ENCODE measurements at regions not wholly inside any gene's neighbourhood (a gene's known extent, or its start where the extent isn't known, plus 50 kb on each side); places are given as distances from the start of the nearest gene placed in this dataset.

DNA sequence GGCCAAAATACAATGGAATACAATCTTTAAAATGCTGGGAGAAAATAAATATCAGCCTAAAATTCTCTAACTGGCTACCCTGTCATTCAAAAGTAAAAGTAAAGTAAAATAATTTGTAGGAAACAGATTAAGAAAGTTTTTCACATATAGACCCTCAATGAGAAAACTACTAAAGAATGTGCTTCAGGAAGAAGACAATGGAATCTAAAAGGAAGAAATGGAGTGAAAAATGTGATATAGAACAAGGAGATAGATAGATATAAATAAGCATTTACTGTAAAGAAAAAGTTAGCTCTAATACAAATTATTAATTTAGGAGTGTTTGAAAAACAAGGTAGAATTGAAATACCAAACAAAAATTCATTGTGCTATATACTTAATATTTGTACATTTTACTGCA is 368.6 kb upstream of the MPDZ start:
- no peak for DNase-seq (ENCODE audit: low spot score)

DNA sequence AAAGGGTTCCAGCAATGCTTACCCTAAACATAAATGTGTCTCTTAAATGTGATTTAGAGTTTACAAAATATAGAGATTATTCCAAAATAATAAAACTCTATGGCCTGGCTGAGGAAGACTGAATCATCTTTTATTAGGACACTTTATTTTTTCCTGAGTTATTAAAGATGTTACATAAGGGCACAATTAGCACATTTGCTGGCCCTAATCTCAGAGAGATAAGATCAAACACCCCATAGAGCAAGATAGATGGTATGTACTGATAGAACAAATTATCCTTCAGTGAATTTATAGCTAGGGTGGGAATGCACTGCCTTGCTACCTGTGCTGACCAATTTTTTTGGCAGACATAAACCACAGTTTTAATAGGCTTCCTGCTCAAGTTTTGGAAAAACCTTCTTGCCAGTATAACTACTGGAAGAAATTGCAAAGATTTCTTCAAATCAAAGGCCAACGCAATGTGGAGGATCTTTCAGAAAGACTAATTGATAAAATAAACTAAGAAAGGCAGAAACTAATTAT is 367.1 kb upstream of the MPDZ start:
- no peak for DNase-seq (ENCODE audit: low spot score)

DNA sequence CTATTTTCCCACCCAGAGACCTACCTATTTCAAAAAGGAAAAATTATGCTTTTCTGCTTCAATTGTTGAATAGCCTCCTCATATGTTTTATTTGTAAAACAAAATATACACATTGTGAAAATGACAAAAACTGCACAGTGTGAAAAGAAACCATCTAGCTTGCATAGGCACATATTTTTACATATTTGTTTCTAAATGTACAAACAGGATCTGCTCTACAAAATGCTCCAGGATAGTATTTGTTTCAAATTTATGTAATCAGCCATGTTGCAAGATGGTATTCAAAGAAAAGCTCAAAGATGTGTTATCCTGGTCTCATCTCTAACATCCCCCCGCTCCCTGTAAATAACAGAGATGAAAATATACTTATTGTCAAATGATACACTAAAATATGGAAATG is 366.1 kb upstream of the MPDZ start:
- DNase-seq (ENCODE audit: low spot score), result no peak

DNA sequence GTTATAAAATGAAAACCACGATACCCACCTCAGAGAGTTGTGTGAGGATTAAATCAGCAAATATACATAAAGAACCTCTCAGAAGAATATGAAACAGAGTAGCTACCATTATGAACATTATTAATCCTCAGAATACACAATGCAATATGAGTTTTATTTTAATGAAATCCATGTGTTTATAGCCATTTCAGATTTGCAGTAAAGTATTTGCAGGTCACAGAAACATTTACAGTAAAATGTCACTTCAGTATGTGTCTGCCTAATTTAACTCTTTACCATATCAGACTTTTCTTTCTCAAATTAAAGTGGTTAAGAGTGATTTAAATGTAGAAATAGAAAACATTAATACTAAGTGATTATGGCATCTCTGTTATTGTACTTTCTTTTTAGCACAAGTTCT is 365.2 kb upstream of the MPDZ start:
- DNase-seq (ENCODE audit: low spot score), result no peak

DNA sequence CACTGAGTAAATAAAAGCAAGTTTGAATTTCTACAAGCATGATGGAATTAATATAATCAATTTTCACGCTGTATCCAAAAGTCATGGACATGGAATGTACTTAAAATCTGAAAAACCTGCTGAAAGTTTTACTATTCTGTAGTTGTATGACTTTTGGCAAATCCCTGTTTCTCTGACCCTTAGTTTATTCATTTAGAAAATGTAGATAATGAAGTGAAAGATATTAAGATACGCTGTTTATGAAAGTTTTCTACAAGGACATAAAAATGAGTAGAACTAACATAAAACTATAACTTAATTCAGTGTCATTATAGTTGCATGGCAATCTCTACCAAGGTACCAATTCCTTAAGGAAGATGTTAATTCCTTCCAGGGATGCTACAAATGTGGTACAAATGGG is 363.2 kb upstream of the MPDZ start:
- no peak for DNase-seq (ENCODE audit: low spot score)

DNA sequence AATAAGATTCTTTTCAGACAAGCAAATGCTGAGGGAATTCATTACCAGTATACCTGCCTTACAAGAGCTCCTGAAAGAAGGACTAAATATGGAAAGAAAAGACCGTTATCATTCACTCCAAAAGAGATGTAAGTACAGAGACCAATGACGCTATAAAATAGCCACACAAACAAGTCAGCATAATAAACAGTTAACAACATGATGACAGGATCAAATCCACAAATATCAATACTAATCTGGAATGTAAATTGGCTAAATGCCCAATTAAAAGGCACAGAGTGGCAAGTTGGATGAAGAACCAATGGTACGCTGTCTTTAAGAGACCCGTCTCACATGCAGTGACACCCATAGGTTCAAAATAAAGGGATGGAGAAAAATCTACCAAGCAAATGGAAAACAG is 349.6 kb upstream of the MPDZ start:
- no peak for DNase-seq (ENCODE audit: low spot score)

DNA sequence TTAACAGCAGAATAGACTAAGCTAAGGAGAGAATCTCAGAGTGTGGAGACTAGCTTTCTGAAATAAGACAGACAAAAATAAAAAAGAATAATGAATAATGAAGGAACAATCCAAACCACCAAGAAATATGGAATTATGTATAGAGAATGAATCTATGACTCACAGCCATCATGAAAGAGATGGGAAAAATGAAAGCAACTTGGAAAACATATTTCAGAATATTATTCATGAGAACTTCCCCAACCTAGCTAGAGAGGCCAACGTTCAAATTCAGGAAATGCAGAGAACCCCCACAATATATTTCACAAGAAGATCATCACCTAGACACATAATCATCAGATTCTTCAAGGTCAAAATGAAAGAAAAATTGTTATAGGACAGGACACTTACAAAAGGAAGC is 349.0 kb upstream of the MPDZ start:
- no peak for DNase-seq (ENCODE audit: low spot score)

DNA sequence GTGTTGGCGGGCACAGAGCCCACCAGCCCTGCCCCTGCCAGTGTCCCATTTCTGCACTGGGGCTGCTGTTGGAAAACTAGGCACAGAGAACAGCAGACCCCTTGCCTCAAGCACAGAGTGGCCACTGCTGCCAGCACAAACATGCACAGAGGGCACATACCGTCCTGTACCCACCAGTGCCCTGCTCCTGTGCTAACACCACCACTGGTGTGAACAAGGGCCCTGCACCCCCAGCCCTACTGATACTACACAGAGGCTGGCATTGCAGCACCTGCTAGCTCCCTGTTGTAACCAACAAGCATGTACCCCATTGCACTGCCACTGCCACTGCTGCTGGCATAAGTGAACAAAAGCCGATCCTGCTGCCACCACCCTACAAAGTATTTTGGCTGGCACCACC is 348.0 kb upstream of the MPDZ start:
- DNase-seq (ENCODE audit: low spot score), result no peak

DNA sequence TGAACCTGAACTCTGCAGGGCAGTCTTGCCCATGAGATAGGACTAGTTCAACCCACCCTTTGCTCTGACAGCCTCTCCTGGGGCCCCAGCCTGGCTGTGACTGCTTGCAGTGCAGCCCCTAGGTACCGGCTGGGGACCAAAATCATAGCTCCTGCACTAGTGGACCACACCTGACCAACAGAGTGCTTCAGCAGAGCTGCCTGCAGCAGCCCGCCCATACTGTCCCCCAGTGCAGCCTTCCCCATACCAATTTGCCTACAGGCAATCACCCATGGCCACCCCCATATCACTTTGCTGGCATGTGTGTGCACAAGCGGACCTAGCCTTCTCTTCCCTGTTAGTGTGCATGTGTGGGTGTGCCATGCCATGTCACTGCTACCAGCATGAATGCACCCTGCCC is 347.6 kb upstream of the MPDZ start:
- DNase-seq (ENCODE audit: low spot score), result no peak

DNA sequence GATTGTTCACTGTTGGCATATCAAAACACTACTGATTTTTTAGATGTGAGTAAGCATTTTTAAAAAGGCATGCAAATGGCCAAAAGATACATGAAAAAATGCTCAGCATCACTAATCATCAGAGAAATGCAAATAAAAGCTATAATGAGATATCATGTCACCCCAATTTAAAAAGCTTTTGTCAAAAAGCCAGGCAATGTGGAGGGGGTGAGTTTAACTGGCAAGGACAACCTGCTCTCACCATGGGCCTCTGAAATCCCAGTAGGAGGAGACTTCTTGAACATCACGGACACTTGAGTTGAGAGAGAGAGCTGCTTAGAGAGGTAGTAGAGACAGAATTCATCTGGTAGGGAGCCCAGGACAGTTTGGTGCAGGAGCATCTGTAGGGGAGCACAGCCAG is 347.1 kb upstream of the MPDZ start:
- no peak for DNase-seq (ENCODE audit: low spot score)

DNA sequence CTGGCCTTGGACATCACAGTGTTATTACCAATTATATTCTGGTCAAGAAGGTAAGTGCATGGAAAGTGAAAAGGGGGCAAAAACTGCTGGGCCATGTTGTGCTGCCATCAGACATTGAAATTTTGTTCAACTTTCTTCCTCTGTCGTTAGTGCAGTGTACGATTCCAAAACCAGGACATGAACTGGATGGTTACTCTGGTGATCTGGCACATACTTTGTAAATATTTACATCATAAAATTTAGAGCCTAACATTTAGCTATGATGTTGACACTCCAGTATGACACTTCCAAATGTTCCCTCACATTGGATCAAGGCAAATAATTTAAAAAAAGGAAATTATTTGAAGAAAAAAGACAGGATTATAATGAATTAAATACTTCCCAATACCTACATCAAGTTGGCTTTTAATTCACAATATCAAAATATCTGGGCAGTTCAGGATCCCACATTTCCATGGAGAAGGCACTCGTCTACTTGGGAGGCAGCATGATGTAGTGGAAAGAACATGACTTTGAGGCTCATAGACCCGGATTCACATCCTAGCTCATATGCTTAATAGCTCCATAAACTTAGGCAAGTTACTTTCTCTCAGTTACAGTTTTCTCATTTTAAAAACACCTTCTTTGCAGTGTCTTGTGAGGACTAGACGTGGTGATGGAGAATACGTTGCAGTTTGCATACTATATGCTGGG is 342.5 kb upstream of the MPDZ start:
- DNase-seq (ENCODE audit: low spot score), result no peak

DNA sequence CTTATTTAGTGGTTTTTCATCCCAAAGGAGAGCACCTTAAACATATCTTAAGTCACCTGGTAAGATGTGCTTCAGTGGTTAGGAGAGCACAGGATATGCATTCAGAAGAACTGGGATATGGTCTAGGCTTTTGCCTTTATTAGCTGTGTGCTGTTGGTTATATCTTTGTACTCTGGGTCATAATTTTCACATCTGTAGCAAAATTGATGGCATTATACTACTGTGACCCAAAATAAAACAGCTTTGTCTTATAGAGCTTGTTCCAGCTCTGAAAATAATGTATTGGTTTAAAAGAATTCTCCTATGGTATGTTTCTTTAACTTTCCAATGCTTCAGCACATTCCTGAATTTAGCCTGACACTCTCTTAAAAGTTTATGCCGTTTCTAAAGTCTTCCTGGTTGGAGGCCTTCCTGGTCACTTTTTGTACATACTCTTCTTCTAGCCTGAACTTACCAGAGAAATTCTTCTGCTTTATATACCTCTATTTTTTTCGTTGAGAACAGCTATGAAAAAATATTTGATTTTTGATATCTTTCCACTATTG is 337.1 kb upstream of the MPDZ start:
- no peak for DNase-seq (ENCODE audit: low spot score)

DNA sequence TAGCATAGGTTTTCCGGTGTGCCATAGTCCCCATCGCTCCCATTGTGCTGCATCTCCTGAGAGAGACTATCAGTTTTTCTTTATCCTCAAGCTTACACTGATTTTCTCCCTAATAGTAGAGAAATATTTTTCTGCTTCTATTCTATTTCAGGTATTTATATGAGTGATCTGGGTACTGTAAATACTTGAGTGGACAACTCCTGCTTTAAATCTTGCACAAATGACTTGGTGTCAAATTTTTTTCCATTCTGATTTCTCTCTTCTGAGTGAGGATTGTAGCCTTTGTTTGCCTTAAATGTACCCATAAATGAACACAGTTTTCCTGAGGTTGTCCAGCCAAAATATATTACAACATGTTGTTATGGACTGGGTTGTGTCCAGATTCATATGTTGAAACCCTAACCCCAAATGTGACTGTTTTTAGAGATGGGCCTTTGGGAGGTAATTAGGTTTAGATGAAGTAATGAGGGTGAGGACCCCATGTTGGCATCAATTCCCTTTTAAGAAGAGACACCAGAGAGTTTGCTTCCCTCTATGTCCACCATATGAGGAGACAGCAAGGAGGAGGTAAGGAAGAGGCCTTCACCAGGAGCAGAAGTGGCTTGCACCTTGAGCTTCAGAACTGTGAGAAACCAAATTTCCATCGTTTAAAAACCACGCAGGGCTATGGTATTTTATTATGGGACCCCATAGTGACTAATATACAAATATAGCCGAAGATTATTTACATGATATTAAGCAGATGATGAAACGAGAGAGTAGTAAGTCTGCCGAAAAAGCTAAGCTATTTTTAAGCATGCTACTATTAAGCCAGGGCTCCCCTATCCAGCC is 336.4 kb upstream of the MPDZ start:
- DNase-seq (ENCODE audit: low spot score), result no peak

DNA sequence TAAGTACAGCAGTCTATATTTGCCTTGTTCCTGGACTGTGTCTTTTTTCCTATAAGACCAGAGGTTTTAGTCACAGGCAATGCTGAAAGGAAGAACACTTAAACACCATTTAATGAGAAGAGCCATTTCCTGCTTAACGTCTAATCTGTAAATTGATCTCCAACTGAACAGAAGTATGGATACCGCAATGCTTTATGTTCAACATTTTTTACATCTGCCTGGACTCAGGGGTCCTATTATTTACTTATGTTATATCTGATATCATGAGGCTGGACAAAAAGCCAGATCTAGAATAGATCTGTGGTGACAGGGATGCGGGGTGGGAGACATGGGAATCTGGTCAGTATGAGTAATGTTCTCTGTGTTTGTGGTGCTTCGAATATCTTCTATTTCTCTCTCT is 334.6 kb upstream of the MPDZ start:
- no peak for DNase-seq (ENCODE audit: low spot score)

DNA sequence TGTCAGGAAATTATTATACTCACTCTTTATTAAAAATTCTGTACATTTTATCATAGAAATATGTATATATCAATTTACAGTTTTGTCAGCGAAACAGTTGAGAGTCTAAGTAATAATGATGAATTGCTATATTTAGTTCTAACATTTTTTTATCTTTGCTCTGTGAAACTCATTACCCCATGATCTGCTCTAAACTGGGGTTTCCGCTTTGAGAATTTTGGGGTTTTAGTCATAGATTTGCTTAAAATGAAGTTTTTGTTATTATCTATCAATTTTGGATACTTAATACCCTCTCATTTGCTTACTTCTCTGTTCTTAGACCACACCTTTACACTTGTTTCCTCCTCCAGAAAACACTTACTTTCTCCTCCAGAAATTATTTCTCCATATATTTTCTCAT is 333.8 kb upstream of the MPDZ start:
- no peak for DNase-seq (ENCODE audit: low spot score)

DNA sequence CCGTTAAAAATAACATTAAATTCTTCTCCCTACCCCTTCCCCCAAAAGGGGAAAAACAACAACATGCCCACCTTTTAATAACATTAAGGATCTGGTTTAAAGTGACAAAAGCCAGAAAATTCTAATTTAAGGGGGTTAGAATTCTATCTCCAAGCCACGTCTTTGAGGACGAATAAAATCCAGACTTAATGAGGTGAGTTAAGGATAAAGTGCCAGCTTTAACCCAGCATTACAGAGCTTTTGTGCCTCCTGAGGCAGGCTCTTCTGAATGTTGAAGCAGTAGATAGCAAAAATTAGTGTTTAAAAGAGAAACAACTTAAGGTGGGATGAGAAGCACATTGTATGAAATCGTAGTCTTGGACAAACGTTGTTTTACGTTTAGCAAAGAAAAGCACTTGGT is 329.0 kb upstream of the MPDZ start:
- DNase-seq (ENCODE audit: low spot score), result no peak

DNA sequence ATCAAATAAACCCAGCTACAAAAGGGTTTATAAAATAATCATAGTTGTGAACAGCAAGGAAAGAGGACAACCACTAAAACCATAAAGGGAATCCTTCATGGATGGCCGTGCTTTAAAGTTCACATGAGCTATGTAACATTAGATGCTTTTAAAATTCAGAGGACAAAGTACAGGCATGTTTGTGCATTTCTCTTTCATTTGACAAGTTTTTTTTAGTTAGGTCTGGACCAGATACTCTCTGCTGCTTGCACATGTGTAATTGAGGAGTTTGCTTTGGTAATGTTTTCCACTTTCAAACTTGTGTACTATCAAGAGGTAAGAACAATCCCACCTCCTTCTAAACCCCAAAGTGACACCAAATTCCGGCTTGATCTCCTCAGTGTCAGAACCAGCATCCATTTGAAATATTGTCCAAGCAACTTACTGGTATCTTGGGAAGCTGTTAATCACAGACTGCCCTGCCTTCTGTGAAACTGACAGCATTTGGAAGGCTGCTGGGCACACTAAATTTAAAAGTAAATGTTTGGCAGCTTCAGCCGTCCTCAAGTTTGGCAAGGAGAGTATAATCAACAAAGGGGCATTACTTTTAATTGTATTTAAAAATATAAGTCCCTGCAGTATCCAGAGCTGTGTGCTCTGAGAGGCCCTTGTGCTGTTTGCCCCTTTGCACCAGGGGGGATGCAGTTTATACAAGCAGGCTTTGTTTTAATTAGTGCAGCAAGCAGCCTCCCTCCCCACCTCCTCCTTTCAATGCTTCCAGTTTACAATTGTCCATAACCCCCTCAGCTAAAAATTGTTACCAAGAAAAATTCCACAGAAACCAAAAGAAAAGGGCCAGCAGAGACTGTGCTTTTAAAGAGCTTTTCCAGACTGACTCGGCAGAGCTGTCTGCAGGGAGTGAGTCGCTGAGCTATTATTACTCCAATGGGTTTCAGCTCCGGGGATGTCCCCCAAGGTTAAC is 328.3 kb upstream of the MPDZ start:
- no peak for DNase-seq (ENCODE audit: low spot score)

DNA sequence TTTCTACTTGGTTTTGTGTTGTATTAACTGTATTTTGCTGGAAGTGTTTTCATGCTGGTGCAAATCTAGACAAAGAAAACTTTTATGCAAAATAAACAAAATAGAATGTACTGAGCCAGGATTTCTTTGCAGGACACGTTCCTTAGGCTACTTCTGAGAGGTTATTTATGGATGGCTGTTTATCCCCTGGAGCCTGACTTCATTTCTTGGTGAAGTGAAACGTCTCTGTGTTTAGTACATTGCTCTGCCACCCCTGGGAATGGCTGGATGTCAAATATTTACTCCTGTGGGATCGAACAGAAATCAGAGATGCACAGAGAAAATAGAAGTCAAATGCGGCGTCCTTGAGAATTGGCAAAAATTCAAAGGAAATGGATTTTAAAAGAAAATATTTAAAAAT is 327.1 kb upstream of the MPDZ start:
- no peak for DNase-seq (ENCODE audit: low spot score)

DNA sequence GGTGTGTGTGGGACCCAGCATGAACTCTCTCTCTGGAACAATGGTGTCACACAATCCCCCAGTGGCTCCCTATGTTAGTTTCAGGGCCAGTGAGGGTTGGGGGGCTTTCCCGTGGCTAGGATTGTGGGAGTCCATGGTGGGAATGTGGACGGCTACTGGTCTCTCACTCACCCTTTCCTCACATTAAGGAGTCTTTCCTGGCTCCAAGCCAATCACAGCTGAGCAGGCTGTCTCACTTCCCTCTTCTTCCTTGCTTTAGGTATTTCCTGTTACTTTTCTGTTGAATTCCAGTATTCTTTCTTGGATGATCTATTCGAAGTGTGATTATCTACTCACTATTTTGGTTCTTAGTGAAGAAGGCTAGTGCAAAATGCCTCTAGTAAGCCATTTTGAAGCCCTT is 324.4 kb upstream of the MPDZ start:
- no peak for DNase-seq (ENCODE audit: low spot score)

DNA sequence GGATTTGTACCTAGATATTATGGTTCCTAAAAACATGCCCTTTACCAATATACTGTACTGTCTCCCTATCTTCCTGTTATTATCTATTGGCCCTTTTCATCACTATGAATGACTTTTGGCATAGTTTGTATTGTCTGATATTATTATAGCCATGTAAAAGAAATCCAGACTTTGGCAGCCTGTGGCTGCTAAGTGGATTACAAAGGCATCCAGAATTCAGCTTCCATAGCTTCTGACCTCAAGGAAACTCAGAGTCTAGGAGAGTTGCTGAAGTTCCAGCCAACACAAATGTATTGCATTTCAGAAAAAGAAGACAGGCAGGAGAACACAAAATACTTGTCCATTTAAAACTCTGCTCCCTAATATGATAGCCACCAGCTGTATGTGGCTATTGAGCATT is 319.2 kb upstream of the MPDZ start:
- no peak for DNase-seq (ENCODE audit: low spot score)

DNA sequence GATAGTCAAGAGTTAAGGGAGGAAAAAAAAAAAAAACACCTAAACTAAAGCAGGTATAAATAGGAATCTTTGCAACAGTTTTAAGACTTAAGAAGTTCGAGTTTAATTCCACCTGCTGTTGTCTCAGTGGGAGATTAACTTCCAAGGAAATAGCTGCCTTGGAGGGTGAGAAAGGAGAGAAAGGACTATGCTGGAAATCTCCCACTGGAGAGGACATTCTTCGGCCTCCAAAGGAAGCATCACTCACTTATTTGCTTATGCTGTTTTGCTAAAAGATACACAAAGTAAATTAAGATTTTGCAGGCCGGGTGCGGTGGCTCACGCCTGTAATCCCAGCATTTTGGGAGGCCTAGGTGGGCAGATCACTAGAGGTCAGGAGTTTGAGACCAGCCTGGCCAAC is 317.9 kb upstream of the MPDZ start:
- DNase-seq (ENCODE audit: low spot score), result no peak

DNA sequence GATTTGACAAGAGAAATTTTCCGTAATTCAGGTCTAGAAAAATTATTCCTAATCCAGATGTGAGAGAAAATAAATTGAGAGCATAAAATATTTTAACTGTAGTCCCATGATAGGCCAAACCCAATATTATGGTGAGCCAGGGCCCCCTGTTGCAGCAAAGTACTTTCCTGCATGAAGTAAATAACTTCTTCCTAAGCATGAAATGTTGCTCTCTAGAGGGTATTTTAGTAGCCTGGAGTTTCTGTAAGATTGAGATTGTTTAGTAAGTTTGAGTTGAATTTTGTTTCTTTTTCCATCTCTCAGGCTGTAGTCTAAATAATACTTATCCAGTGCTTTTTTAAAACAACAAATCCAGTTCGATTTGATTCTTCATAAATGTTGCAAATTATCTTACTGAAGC is 317.5 kb upstream of the MPDZ start:
- DNase-seq (ENCODE audit: low spot score), result no peak
